Ishikawa (cell line): ENCODE measurements at regions not wholly inside any gene's neighbourhood (a gene's known extent, or its start where the extent isn't known, plus 50 kb on each side); places are given as distances from the start of the nearest gene placed in this dataset.

Experiments used
- CEBPB ChIP-seq: IDR thresholded peaks from 2 replicates; pipeline ENCODE4 v1.6.1; 2012
- CREB1 ChIP-seq: IDR thresholded peaks from 2 replicates; pipeline ENCODE4 v1.6.1; 2012; ENCODE audit warnings: low read depth
- EGR1 ChIP-seq: IDR thresholded peaks from 2 replicates; pipeline ENCODE4 v1.6.1; 2012
- EP300 ChIP-seq: IDR thresholded peaks from 2 replicates; pipeline ENCODE4 v1.6.1; 2012; ENCODE audit warnings: borderline replicate concordance
- FOXM1 ChIP-seq: IDR thresholded peaks from 2 replicates; pipeline ENCODE4 v1.6.1; 2012; ENCODE audit warnings: low read depth, borderline replicate concordance
- NFIC ChIP-seq: IDR thresholded peaks from 2 replicates; pipeline ENCODE4 v1.6.1; 2012
- RAD21 ChIP-seq: IDR thresholded peaks from 2 replicates; pipeline ENCODE4 v1.6.1; 2012; ENCODE audit warnings: low read depth
- TAF1 ChIP-seq: IDR thresholded peaks from 2 replicates; pipeline ENCODE4 v1.6.1; 2012; ENCODE audit warnings: low read depth, mild to moderate bottlenecking
- TCF12 ChIP-seq: IDR thresholded peaks from 2 replicates; pipeline ENCODE4 v1.6.1; 2012; ENCODE audit warnings: low read depth
- TEAD4 ChIP-seq: IDR thresholded peaks from 2 replicates; pipeline ENCODE4 v1.6.1; 2012
- YY1 ChIP-seq: IDR thresholded peaks from 2 replicates; pipeline ENCODE4 v1.6.1; 2012; ENCODE audit warnings: low read depth
- ZBTB7A ChIP-seq: IDR thresholded peaks from 2 replicates; pipeline ENCODE4 v1.6.1; 2012; ENCODE audit warnings: low read depth
- TF ChIP-seq, protein P1 (sequence below): IDR thresholded peaks from 2 replicates; pipeline ENCODE4 v1.6.1; 2012; ENCODE audit warnings: low read depth, mild to moderate bottlenecking
- TF ChIP-seq, protein P2 (sequence below): IDR thresholded peaks from 2 replicates; pipeline ENCODE4 v1.6.1; 2012
- TF ChIP-seq, protein P3 (sequence below): IDR thresholded peaks from 2 replicates; pipeline ENCODE4 v1.6.1; 2012

DNA sequence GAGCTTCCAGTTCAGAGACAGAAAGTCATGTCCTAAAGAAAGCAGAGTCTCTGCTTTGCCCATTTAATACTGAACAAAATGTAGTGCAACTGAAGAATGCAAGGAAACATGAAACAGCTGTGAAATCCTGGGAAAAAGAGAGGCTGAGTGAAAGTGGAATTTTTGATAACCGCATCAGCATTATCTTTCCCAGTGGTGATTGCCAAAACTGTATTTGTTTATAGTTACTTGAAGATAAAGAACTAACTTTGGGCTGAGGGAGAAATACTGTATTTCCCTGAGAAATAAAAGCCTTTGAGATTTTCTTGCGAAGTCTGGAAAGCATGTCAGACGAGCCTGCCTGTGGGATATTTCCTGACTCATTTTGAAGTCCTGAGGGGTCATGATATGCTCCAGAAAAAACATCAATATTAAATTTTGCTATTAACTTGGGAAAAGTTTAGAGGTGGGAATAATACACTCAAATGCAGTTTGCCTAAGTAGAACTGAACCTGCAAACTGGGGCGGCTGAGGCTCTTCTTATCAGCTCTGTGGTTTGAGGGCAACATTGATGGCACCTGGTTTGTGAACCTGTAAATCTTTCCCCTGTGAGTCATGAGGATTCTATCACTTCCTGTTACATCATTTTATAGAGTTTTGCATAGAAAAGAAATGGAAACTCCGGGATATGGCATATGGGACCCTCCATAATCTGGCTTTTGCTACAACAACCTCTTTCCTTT lies 855.3 kb downstream of the MCTP2 start:
- TF ChIP-seq FOXM1 (no peak), NFIC (no peak), EGR1 (no peak)
- TF ChIP-seq, protein P1, sequence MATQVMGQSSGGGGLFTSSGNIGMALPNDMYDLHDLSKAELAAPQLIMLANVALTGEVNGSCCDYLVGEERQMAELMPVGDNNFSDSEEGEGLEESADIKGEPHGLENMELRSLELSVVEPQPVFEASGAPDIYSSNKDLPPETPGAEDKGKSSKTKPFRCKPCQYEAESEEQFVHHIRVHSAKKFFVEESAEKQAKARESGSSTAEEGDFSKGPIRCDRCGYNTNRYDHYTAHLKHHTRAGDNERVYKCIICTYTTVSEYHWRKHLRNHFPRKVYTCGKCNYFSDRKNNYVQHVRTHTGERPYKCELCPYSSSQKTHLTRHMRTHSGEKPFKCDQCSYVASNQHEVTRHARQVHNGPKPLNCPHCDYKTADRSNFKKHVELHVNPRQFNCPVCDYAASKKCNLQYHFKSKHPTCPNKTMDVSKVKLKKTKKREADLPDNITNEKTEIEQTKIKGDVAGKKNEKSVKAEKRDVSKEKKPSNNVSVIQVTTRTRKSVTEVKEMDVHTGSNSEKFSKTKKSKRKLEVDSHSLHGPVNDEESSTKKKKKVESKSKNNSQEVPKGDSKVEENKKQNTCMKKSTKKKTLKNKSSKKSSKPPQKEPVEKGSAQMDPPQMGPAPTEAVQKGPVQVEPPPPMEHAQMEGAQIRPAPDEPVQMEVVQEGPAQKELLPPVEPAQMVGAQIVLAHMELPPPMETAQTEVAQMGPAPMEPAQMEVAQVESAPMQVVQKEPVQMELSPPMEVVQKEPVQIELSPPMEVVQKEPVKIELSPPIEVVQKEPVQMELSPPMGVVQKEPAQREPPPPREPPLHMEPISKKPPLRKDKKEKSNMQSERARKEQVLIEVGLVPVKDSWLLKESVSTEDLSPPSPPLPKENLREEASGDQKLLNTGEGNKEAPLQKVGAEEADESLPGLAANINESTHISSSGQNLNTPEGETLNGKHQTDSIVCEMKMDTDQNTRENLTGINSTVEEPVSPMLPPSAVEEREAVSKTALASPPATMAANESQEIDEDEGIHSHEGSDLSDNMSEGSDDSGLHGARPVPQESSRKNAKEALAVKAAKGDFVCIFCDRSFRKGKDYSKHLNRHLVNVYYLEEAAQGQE, result no peak
- TF ChIP-seq, protein P2, sequence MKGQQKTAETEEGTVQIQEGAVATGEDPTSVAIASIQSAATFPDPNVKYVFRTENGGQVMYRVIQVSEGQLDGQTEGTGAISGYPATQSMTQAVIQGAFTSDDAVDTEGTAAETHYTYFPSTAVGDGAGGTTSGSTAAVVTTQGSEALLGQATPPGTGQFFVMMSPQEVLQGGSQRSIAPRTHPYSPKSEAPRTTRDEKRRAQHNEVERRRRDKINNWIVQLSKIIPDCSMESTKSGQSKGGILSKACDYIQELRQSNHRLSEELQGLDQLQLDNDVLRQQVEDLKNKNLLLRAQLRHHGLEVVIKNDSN, result no peak

DNA sequence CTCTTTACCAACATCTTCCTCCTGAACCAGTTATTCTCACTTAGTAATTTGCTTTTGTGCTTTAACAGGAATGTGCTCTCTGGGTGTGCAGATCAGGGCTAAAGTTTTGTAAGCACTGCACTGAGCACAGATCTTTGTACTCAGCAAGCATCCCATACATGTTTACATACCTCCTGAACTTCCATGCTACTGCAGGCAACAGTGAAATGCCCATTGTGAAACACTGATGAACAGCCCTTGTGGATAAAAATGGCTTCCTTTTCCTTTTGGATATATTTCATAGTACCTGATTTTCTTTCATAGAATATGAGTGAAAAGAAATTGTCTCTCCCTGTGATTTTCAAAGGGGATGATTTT lies 855.9 kb downstream of the MCTP2 start:
- no peak for TF ChIP-seq FOXM1
- no peak for TF ChIP-seq CEBPB
- no peak for TF ChIP-seq CREB1
- TF ChIP-seq, protein P1, result no peak
- TF ChIP-seq EGR1, result no peak
- TF ChIP-seq TAF1, result no peak
- TF ChIP-seq RAD21, result no peak
- TF ChIP-seq, protein P3, sequence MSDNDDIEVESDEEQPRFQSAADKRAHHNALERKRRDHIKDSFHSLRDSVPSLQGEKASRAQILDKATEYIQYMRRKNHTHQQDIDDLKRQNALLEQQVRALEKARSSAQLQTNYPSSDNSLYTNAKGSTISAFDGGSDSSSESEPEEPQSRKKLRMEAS, result no peak
- TF ChIP-seq YY1, result no peak
- TF ChIP-seq TCF12, result no peak
- no peak for TF ChIP-seq EP300
- no peak for TF ChIP-seq NFIC
- TF ChIP-seq TEAD4, result no peak
- no peak for TF ChIP-seq ZBTB7A
- TF ChIP-seq, protein P2, result no peak

DNA sequence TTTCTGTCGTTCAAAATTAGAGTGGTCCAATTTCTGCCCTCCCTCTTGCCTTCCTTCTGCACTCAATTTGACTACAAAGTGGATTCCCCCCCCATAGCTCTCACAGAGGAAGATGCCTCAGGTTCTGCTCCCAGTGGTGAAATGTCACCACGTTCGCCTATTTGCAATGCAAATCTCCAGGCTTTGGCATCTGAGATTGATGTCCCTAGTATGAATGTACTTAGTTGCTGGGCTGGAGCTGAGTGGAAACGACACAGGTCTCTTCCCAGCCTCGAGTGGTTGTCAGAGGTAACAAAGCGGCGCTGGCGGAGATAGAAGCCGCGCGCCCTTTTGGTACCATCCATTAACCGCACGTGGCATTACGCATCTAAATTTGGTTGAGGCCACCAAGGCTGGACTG lies 860.1 kb downstream of the MCTP2 start:
- TF ChIP-seq CEBPB (no peak), CREB1 (no peak), FOXM1 (no peak), YY1 (no peak), TEAD4 (no peak), NFIC (no peak), RAD21 (no peak), TAF1 (no peak), TCF12 (no peak), EP300 (no peak), EGR1 (no peak), ZBTB7A (no peak)
- TF ChIP-seq, protein P3, result no peak
- TF ChIP-seq, protein P1, result no peak
- TF ChIP-seq, protein P2, result no peak

DNA sequence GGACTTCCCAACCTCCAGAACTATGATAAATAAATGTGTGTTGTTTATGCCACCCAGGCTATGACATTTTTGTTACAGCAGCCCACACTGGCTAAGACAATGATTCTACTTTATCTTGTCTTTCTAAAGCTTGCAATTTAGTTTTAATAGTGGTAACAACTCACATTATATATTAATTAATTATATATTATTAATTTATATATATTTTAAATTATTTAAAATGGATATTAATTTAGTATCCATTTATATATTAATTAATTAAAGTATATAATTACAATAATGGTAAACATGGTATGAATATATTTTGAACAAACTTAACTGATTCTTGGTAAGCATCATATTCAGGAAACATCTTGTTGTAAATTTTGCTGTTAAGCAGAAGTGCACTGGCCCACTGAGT lies 863.9 kb downstream of the MCTP2 start:
- TF ChIP-seq CEBPB, result no peak
- no peak for TF ChIP-seq TEAD4

DNA sequence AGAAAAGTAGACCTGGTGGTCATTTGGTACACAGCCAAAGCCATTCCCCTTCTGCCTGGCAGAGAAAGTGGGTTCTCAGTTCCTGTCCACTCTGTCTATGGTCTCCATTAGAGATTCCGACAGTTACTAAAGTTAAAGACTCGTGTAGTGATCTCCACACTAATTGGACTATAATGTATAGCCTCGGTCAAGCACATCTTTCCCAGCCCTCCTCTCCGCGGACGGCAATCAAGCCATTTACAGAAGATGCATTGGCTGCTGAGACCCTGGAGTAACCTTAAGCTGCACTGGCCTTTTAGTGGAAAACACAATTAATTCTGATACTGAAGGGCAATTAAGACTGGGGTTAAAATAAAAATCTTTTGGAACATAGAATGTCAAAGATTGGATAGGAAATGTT lies 865.3 kb downstream of the MCTP2 start:
- TF ChIP-seq TCF12, result no peak
